Testis (tissue), 2 donors: ENCODE measurements at regions not wholly inside any gene's neighbourhood (a gene's known extent, or its start where the extent isn't known, plus 50 kb on each side); places are given as distances from the start of the nearest gene placed in this dataset.
"Not testable (repeated sequence)": the region's sequence is repeated elsewhere in the genome, so short reads cannot be mapped to it uniquely, and the experiment has no call there.

Source experiments
- POLR2A ChIP-seq: fragments of 450-650 bp; IDR thresholded peaks from one replicate; pipeline ENCODE4 v1.6.1; 2017; ENCODE audit warnings: antibody characterized with exemption, mild to moderate bottlenecking, moderate library complexity
- TF ChIP-seq, protein P1 (sequence below), 3 experiments: fragments of 450-650 bp in 2 of 3; fragments of 200-600 bp in 1 of 3; sonication (generic) in 1 of 3; IDR thresholded peaks; one replicate each; pipeline ENCODE4 v1.5.1; 2016 to 2019; ENCODE audit warnings: antibody characterized with exemption in 3 of 3, mild to moderate bottlenecking in 2 of 3, moderate library complexity in 1 of 3

DNA sequence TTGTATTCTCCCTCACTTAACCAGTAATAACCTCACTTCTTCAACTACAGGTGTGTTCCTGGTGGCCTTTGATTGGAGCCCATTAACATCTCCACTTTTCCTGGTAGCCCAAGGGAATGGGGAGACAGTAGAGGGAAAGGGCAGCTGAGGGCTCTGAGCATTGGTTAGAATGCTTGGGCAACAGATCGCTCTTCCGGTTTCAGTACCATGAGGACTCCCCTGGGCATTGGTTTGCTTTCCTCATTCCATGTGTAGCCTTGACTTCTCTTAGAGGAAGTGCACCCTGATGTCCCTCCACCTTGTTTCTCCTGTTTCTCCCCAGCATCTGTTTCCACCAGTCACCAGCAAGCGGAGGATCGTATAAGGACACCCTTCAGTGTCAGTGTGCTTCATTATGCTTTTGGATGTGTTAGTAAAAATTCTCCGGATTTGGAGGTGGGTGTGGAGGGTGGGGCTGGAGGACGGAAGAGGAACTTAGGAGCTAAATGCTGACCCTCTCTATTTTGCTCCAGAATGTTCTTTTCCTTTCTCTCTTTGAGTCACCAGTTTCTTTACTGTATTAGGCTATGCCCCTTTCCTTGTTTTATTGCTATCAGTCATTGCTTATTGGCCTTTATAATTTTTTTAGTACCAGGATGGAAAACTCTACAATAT, 50.6 kb upstream of the ZNG1B start:
- TF ChIP-seq, protein P1, sequence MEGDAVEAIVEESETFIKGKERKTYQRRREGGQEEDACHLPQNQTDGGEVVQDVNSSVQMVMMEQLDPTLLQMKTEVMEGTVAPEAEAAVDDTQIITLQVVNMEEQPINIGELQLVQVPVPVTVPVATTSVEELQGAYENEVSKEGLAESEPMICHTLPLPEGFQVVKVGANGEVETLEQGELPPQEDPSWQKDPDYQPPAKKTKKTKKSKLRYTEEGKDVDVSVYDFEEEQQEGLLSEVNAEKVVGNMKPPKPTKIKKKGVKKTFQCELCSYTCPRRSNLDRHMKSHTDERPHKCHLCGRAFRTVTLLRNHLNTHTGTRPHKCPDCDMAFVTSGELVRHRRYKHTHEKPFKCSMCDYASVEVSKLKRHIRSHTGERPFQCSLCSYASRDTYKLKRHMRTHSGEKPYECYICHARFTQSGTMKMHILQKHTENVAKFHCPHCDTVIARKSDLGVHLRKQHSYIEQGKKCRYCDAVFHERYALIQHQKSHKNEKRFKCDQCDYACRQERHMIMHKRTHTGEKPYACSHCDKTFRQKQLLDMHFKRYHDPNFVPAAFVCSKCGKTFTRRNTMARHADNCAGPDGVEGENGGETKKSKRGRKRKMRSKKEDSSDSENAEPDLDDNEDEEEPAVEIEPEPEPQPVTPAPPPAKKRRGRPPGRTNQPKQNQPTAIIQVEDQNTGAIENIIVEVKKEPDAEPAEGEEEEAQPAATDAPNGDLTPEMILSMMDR (IDR thresholded peaks at IDR 0.05), result not testable (repeated sequence)
- TF ChIP-seq POLR2A, result not testable (repeated sequence)
